ENCODE measurements at regions not wholly inside any gene's neighbourhood (a gene's known extent, or its start where the extent isn't known, plus 50 kb on each side); places are given as distances from the start of the nearest gene placed in this dataset.

GRCh38 chr12:29847246-29847645 lies 63.5 kb upstream of the TMTC1 start:
- no peak for TF ChIP-seq CTCF (IDR thresholded peaks at IDR 0.05; ENCODE audit: insufficient read depth, missing control alignments)
- DNase-seq (ENCODE audit: insufficient read length, low spot score), result no peak
- FAIRE-seq, result no peak

GRCh38 chr12:29844667-29845066 lies 60.9 kb upstream of the TMTC1 start:
- DNase-seq (ENCODE audit: insufficient read length, low spot score) (no peak), FAIRE-seq (no peak)
- TF ChIP-seq CTCF (IDR thresholded peaks at IDR 0.05; ENCODE audit: insufficient read depth, missing control alignments), result no peak

- no peak for DNase-seq (ENCODE audit: insufficient read length, low spot score)
- FAIRE-seq, result no peak
- no peak for TF ChIP-seq CTCF (IDR thresholded peaks at IDR 0.05; ENCODE audit: insufficient read depth, missing control alignments)
Measured at GRCh38 chr12:29843036-29843435, 59.3 kb upstream of the TMTC1 start.

- no peak for TF ChIP-seq CTCF (IDR thresholded peaks at IDR 0.05; ENCODE audit: insufficient read depth, missing control alignments)
- no peak for FAIRE-seq
Measured at GRCh38 chr12:29838768-29839167, 55.0 kb upstream of the TMTC1 start.

More at GRCh38 chr12:29838768-29839167, 55.0 kb upstream of the TMTC1 start:
- no peak for DNase-seq (ENCODE audit: insufficient read length, low spot score)
